SKM-1 treated with dmso at 0.1 percent for 144 hours (cell line): ENCODE measurements at regions not wholly inside any gene's neighbourhood (a gene's known extent, or its start where the extent isn't known, plus 50 kb on each side); places are given as distances from the start of the nearest gene placed in this dataset.
"Not testable (repeated sequence)": the region's sequence is repeated elsewhere in the genome, so short reads cannot be mapped to it uniquely, and the experiment has no call there.

Experiments
- DNase-seq: peaks from one replicate; lab custom pipeline; 2025; ENCODE audit not compliant: unreplicated experiment; lab: John Stamatoyannopoulos, UW

- DNase-seq, result no peak
These were observed 147.9 kb downstream of the SOX4 start for GRCh38 chr6:21741221-21742109.

GRCh38 chr6:21742238-21742660 lies 148.7 kb downstream of the SOX4 start:
- no peak for DNase-seq

- DNase-seq, result no peak
These were observed 150.8 kb downstream of the SOX4 start for GRCh38 chr6:21744331-21744730.

GRCh38 chr6:21745543-21746337 lies 152.2 kb downstream of the SOX4 start:
- DNase-seq, result no peak

GRCh38 chr6:21747441-21747840 lies 153.9 kb downstream of the SOX4 start:
- DNase-seq, result no peak

- DNase-seq, result no peak
These were observed 154.9 kb downstream of the SOX4 start for GRCh38 chr6:21748343-21749056.

GRCh38 chr6:21749754-21750153 lies 156.2 kb downstream of the SOX4 start:
- DNase-seq, result no peak

GRCh38 chr6:21750575-21750974 lies 157.0 kb downstream of the SOX4 start:
- DNase-seq, result no peak

- no peak for DNase-seq
These were observed 158.1 kb downstream of the SOX4 start for GRCh38 chr6:21751608-21752007.

- no peak for DNase-seq
These were observed 158.7 kb downstream of the SOX4 start for GRCh38 chr6:21752054-21752811.

GRCh38 chr6:21753241-21754108 lies 159.9 kb downstream of the SOX4 start:
- DNase-seq, result no peak

GRCh38 chr6:21754891-21755290 lies 161.3 kb downstream of the SOX4 start:
- no peak for DNase-seq

GRCh38 chr6:21756487-21756886 lies 162.9 kb downstream of the SOX4 start:
- no peak for DNase-seq

- not testable (repeated sequence) for DNase-seq
These were observed 163.8 kb downstream of the SOX4 start for GRCh38 chr6:21757392-21757791.

- DNase-seq, result no peak
These were observed 166.2 kb downstream of the SOX4 start for GRCh38 chr6:21759721-21760120.

- not testable (repeated sequence) for DNase-seq
These were observed 167.6 kb downstream of the SOX4 start for GRCh38 chr6:21761053-21761730.

- no peak for DNase-seq
These were observed 171.4 kb downstream of the SOX4 start for GRCh38 chr6:21764989-21765388.

GRCh38 chr6:21767891-21768648 lies 174.5 kb downstream of the SOX4 start:
- DNase-seq, result no peak
